ENCODE measurements at regions not wholly inside any gene's neighbourhood (a gene's known extent, or its start where the extent isn't known, plus 50 kb on each side); places are given as distances from the start of the nearest gene placed in this dataset.

GRCh38 chr5:82811490-82811889 lies 265.7 kb downstream of the TMEM167A start:
- Histone ChIP-seq H3K27me3 (ENCODE audit: insufficient read depth in 3 of 3, low read length in 2 of 3) (no peaks in the 10 kb centered on the region), H3K27ac (no peak overlapping the region), H3K4me1 (no peaks in the 10 kb centered on the region), H3K36me3 (ENCODE audit: insufficient read depth in 1 of 2, low read depth in 1 of 2) (no peaks in the 10 kb centered on the region), H3K4me3 (no peak overlapping the region), H3K9me3 (no peaks in the 10 kb centered on the region)
- intact Hi-C loops (cut with DNase I), result no loop called here
- TF ChIP-seq CTCF (IDR thresholded peaks at IDR 0.05), result no peak
- ATAC-seq (no peak), DNase-seq (no peak)
- 84 to 88% (median 85%) methylated on average over 6 of the region's 6 CpGs for whole genome bisulfite sequencing, 3 donors

- Histone ChIP-seq H3K27me3 (ENCODE audit: insufficient read depth in 3 of 3, low read length in 2 of 3) (no peaks in the 10 kb centered on the region), H3K36me3 (ENCODE audit: insufficient read depth in 1 of 2, low read depth in 1 of 2) (no peaks in the 10 kb centered on the region), H3K4me3 (no peak overlapping the region), H3K4me1 (no peaks in the 10 kb centered on the region), H3K9me3 (no peaks in the 10 kb centered on the region), H3K27ac (no peak overlapping the region)
- 69 to 82% (median 77%) methylated on average over 2 of the region's 2 CpGs for WGBS, 3 donors
- ATAC-seq, result no peak
- intact Hi-C loops (cut with DNase I), result no loop called here
- TF ChIP-seq CTCF (IDR thresholded peaks at IDR 0.05), result no peak
- no peak for DNase-seq
Measured at GRCh38 chr5:82809420-82810143, 267.6 kb downstream of the TMEM167A start.

- WGBS, 3 donors, result 28 to 36% (median 30%) methylated on average over 3 of the region's 3 CpGs
- TF ChIP-seq CTCF (IDR thresholded peaks at IDR 0.05), result no peak
Measured at GRCh38 chr5:82808960-82809359, 268.2 kb downstream of the TMEM167A start.

GRCh38 chr5:82807021-82807420 lies 270.2 kb downstream of the TMEM167A start:
- intact Hi-C loops (cut with DNase I), result no loop called here
- DNase-seq, result no peak
- ATAC-seq, result no peak
- TF ChIP-seq CTCF (IDR thresholded peaks at IDR 0.05), result no peak
- Histone ChIP-seq H3K36me3 (ENCODE audit: insufficient read depth in 1 of 2, low read depth in 1 of 2) (no peaks in the 10 kb centered on the region), H3K4me3 (no peak overlapping the region), H3K27ac (no peak overlapping the region), H3K9me3 (no peaks in the 10 kb centered on the region), H3K27me3 (ENCODE audit: insufficient read depth in 3 of 3, low read length in 2 of 3) (no peaks in the 10 kb centered on the region), H3K4me1 (no peaks in the 10 kb centered on the region)
- WGBS, 3 donors, result 79 to 86% (median 80%) methylated on average over 2 of the region's 2 CpGs

More at GRCh38 chr5:82808960-82809359, 268.2 kb downstream of the TMEM167A start:
- ATAC-seq (no peak), DNase-seq (no peak)
- intact Hi-C loops (cut with DNase I), result no loop called here
- Histone ChIP-seq H3K27me3 (ENCODE audit: insufficient read depth in 3 of 3, low read length in 2 of 3) (no peaks in the 10 kb centered on the region), H3K9me3 (no peaks in the 10 kb centered on the region), H3K4me3 (no peak overlapping the region), H3K27ac (no peak overlapping the region), H3K4me1 (no peaks in the 10 kb centered on the region), H3K36me3 (ENCODE audit: insufficient read depth in 1 of 2, low read depth in 1 of 2) (no peaks in the 10 kb centered on the region)

- intact Hi-C loops (cut with DNase I), result no loop called here
- no peaks in the 10 kb centered on the region for H3K4me1 ChIP-seq
- TF ChIP-seq CTCF (IDR thresholded peaks at IDR 0.05), result no peak
- H3K9me3 ChIP-seq, result no peaks in the 10 kb centered on the region
- WGBS, 3 donors, result 68 to 79% (median 76%) methylated on average over 5 of the region's 5 CpGs
- H3K4me3 ChIP-seq, result no peak overlapping the region
- H3K36me3 ChIP-seq (ENCODE audit: insufficient read depth in 1 of 2, low read depth in 1 of 2), result no peaks in the 10 kb centered on the region
- DNase-seq (no peak), ATAC-seq (no peak)
- no peak overlapping the region for H3K27ac ChIP-seq
- no peaks in the 10 kb centered on the region for H3K27me3 ChIP-seq (ENCODE audit: insufficient read depth in 3 of 3, low read length in 2 of 3)
Measured at GRCh38 chr5:82806513-82806912, 270.7 kb downstream of the TMEM167A start.

All from psoas muscle (tissue), 7 donors.